ENCODE measurements at regions not wholly inside any gene's neighbourhood (a gene's known extent, or its start where the extent isn't known, plus 50 kb on each side); places are given as distances from the start of the nearest gene placed in this dataset.

DNA sequence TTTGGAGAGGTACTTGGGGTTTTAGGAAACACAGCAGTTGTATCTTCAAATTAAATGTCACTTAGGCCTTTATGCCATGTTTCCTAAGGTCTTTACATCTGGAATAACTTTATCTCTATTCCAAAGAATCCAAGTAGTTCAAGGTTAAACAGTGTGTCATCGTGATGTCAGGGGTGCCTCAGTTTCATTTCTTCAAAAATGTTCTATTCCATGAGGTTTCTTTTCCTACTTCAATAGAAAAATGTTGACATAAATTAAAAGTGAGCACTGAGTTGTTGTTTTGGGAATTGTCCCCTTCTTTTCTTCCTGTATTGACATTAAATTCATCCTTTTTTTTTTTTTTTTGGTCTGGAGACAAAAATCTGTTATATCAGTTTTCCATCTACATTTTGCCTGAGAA is 160.6 kb upstream of the C21orf91 start:
- no peak for DNase-seq (ENCODE audit: low spot score)

DNA sequence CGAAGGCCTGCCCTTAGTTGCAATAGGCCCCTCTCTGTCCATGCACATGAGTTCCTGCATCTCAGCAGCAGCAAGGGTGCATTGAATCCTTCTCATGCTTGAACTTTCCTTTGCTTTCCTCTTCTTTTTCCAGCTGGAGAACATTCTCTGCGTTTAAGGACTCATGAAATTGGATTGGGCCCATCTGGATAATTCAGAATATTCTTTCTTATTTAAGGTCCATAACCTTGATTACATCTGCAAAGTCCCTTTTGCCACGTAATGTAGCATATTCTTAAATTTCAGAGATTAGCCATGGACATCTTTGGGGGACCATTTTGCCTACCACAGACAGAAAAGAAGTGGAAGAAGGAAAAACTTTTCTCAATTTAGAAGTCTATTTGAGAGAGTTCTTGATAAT is 159.7 kb upstream of the C21orf91 start:
- DNase-seq (ENCODE audit: low spot score) = no peak

DNA sequence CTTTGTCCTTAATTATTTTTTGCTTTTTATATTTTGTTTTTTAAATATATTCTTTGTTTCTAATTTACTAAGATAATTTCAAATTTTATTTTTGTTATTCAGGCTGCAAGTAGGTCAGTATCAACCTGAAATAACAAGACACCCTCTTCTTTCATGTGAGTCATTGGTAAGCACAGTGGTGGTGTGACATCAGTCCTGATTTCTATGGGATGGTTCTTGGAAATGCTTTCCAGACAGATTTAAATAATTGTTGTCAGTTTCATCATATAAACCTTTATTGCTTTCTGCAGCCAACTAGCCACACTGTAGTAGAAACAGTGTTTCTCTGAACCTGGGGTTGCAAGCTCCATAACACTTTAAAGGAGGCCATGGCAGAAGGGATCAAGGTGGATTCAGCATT is 157.5 kb upstream of the C21orf91 start:
- DNase-seq (ENCODE audit: low spot score) = no peak

DNA sequence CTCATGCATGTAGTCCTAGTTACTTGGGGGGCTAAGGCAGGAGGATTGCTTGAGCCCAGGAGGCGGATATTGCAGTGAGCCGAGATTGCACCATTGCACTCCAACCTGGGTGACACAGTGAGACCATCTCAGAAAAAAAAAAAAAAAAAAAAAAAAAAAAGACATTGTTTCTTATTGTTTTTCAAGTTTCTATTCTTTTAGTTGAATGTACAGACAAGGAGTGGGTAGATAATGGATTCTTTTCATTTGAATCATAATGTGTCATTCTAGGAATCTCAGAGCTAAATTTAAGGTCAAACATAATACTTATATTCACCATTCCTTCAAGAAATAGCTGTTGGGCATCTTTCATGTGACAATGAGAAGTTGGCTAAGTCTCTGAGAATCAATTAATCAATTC is 157.0 kb upstream of the C21orf91 start:
- DNase-seq (ENCODE audit: low spot score) = no peak

DNA sequence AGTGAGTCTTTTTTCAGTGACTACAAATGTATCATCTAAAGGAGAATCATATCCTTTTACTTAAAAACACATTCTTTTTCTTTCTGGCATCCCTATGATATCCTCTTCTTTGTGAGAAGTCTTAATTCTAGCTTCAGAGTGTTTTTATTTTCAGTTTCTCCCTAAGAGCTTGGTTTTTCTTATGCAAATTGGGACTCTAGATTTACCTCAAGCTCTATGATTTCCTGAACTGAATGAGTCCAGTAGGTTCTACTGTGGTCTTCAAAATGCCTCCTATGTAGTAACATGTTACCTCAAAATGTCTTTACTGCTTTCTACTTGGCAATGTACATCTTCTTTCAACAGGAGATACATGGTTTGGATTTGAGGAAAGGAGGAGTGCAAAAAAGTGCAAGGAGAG is 148.2 kb upstream of the C21orf91 start:
- DNase-seq (ENCODE audit: low spot score) = no peak

DNA sequence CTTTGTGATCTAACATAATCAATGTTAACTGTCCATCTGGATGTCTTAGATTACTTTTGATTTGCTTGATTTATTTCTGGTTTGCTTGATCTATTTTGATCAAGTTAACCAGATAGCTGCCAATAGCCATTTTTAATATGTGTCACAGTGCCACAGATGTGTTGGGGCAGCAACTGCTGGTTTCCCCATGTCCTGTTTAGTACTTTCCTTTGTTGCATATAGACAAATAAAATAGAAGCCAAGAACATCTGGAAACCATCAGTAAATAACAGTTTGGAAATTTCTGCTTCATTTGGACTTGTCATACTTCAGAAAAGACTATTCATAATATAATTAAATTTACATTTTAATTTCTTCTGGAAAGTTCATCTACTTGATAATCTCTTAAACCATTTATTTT is 145.6 kb upstream of the C21orf91 start:
- no peak for DNase-seq (ENCODE audit: low spot score)

DNA sequence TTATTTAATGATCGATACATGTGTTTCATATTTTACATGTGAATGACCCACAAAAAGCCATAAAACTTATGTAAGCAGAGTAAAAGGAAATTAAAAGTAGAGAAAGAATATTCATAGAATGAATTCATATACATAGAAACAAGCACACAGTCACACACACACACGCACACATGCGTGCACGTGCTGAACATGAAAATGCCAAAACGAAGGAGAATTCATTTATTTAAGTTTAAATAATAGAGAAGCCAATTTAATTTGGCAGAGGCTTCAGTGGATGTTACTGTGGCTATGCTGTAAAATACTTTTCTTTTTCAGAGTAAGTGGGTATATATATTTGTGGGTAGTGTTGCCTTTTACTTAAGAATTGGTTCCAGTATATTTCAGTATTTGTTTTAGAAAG is 145.0 kb upstream of the C21orf91 start:
- no peak for DNase-seq (ENCODE audit: low spot score)

DNA sequence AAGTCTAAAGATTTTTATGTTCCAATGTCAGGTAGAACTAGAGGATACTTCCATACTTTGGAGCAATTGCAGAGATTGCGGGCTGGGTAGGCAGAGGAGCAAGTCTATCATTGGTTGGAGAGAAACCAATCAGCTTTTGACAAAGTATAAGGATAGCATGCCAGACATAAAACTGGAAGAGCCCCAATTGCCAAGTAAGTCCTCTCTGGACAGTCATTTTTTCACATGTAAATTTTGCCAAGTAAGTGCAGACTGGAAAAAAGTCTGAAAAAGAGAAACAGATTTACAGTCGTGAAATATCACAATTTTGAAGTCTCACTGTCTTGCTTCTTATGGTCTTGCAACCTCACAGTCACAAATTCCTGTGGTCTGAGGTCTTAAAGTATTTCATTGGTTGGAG is 131.4 kb upstream of the C21orf91 start:
- DNase-seq (ENCODE audit: low spot score) = no peak

DNA sequence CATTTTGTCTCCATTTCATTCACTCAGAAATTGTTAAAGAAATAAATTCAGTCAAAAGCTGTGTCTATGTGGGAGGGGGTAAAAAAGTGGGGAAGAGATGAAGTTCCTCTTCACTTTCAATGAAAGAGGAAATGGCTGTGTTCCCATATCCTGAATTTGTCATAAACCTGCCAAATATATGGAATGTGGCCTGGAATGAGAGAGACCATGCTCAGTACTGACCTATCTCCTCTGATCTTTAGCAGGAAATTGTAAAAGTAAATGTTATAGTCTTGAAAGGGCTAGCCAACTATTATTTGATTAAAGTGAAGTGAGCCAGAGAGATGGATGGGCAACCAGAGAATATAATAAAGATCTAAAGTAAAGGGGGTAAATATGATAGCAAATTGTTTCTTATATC is 130.3 kb upstream of the C21orf91 start:
- no peak for DNase-seq (ENCODE audit: low spot score)

DNA sequence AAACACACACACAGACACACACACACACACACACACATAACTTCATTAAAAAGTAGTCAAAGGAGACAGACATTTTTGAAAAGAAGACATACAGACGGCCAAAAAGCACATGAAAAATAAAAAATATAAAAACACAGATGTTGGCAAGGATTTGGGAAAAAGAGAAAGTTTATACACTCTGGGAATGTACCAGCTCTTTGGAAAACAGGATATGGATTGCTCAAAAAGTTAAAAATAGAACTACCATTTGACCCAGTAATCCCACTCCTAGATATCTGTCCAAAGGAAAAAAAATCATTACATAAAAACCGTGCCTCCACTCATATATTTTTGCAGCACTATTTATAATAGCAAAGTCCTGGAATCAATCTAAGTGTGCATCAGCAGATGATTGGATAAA is 128.4 kb upstream of the C21orf91 start:
- no peak for DNase-seq (ENCODE audit: low spot score)

DNA sequence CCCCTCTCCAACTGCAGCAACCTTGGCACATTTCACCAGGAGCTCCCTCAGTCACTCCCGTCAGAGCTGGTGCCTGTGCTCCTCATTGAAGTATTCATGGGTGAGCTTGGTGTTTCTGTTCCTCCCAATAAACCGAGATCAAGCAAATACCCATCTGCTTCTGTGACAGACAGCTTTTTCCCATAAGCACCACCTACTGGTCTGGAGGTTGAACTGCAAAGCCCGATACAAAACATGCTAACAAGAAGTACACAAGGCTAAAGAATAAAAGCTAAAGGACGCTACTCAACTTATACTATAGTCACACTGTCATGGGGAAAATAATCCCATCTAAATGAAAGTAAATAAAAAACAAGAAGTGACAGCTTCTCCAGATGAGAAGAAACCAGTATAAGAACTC is 111.9 kb upstream of the C21orf91 start:
- no peak for DNase-seq (ENCODE audit: low spot score)

DNA sequence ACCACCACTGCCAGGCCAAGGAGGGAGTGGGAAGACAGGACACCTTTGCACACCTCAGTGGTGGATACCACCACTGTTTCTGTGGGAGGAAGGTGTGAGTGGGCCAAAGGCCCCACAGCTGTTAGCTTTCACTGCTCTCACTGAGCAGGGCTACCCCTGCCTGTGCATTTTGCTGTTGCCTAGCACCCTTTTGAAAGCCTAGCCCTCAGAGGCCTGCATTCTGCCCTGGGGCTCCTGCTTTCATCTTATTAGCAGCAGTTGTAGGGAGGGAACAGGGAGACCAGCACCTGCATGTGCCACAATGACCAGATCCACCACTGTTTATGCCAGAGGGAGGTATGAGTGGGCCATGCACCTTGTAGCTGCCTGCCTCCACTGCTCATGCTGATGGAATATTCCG is 110.9 kb upstream of the C21orf91 start:
- DNase-seq (ENCODE audit: low spot score) = no peak

DNA sequence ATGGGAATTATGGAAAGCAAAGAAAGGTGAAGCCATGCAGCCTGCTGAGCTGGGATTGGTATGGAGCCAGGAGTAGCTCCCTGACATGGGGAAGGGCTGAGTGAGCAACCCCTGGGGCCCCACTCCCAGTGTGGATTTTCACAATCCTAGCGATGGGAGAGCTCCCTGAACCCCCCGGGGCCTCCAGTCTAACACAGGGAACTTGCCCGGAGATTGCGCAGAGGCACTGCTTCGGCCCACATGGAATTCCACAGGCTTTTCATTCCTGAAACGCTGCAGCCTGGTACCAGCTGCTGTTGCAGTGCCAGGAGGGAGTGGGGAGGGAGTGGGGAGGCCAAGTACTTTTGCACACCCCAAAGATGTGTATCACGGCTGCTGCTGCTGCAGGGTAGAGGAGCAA is 110.4 kb upstream of the C21orf91 start:
- DNase-seq (ENCODE audit: low spot score) = no peak

DNA sequence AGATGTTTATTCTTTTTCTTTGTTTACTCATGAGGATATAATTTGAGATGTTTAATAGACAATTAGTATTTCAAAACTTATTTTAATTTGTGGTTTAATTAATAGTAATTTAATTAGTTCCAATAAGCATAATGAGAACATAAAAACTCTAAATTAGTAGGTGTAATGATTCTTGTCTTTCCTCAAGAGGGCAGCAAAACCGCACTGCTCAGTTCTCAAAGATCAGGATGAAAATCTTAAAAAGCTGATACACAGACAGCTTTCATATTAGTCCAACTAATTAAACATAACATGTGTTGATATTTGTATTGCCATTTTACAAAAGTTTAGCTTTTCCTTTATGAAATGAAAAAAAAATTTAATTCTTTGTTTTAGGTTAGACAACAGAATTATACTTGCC is 106.7 kb upstream of the C21orf91 start:
- no peak for DNase-seq (ENCODE audit: low spot score)

DNA sequence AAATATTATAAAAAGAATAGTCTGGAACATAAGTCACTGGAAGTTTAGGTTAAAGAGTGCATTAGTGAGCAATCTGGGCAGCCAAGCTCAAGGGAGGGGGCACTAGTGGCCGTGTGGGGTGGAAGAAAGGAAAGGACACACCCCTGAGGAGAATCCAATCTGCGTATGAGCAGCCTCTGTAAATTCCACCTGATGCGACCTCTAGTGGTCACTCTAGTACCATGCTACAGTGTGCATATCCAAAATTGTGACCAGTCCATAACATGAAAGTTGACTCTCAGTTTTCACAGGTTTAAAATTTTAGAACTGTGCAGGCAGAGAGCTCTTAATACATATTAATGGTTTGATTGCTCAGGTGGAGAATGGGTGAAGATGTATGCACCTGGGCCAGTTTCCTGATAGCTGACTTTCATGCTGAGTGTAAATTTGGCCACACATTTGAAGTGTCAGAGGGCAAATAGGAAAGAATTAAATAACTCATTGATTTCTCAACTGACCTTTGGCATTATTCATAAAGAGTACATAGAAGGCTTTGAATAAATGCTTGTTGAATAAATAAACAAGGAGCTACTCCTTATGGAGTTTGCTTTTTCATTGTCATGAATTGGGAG is 105.9 kb upstream of the C21orf91 start:
- DNase-seq (ENCODE audit: low spot score) = peak; percentile 79

DNA sequence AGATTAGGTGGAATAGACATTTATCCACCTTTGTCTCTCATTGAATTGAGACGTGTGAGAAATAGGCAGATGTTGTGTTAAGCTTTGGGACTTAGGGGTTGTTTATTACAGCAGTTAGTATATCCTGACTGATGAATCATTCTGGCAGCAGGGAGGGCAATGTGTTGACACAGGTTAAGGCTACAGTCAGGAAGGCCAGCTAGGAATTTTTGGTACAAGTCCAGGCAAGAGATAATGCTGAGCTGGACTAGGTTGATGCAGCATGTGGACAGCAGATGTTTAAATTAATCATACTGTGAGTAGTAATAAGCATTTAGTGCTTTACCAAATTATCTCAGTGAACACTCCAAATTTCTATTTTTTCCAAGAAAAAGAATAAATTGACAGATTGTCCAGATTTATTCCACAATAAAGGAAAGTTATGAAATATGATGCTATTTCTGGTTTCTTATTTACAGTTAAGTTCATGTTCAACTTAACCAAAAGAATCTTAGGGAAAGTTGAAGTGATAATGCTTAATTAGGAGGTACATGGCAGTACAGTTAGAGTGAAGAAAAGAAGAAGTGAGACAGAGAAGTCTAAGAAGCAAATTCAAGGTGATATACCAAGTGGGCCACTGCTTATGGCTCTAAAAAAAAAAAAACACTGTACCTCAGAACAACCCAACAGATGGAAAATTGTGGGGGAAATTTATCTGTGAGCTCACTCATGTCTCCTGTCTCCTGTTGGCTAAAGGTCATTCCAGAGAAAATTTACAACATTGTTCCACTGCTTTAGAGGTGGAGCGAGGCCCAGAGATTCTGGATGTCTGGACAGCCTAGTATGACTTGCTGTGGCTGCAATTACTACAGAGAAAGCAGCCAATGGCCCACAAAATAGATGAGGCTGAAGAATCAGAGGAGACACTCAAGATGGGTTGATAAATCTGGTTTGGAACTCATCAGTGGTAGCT is 102.7 kb upstream of the C21orf91 start:
- no peak for DNase-seq (ENCODE audit: low spot score)

DNA sequence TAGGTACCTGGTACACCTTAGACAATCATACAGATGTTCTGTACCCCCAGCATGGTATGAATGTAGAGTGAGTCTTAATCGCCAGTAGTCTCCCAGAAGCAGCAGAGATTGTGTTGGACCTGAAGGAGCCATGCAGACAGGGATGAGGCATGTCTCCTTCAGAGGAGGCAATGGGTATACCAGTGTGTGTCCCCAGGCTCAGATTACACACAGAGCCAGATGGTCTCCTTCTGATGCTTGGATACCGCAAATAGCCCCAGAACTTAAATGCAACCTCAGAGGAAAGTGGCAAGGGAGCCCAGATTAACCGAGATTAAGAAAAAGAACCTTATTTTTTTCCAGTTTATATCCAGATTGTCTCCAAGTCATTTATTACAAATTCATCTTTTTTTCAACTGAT is 96.8 kb upstream of the C21orf91 start:
- DNase-seq (ENCODE audit: low spot score) = no peak

DNA sequence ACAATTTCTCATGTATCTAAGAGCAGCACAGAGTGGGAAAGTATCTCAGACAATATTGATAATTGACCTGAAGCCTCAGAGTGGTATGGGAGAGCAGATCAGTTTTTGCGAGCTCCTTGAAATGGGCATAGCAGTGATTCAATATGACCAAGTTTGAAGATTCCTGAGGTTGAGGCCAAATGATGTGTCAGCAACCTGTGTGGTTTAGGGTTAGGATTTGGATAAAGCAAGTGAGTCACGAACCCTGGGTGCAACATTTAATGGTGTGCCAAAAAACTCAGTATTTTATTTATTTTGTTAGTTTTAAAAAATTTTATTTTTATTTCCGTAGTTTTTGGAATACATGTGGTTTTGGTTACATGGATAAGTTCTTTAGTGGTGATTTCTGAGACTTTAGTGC is 92.5 kb upstream of the C21orf91 start:
- DNase-seq (ENCODE audit: low spot score) = no peak

DNA sequence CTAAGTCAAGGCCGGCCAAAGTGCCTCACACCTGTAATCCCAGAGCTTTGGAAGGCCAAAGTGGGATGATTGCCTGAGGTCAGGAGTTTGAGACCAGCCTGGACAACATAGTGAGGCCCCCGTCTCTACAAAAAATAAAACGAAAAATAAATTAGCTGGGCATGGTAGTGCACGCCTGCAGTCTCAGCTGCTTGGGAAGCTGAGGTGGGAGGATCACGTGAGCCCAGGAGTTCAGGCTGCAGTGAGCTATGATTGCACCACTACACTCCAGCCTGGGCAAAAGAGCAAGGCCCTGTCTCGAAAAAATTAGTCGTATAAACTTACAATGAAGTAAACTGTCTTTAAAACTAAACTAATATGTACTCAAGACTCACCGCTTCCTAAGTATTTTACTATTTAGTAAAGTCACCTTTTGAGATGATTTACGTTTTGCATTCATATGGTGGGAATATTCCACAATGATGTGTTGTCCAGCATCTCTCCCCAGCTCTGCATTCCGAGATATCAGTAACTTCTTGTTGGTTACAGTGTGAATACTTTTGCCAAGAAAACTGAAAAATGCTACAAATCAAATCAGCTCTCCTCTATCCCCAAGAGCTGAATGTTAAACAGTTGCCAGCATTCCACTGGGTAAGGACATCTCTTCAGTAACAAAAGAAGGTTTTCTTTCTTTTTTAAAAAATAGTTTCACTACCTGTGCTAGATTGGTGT is 84.9 kb upstream of the C21orf91 start:
- no peak for DNase-seq (ENCODE audit: low spot score)

DNA sequence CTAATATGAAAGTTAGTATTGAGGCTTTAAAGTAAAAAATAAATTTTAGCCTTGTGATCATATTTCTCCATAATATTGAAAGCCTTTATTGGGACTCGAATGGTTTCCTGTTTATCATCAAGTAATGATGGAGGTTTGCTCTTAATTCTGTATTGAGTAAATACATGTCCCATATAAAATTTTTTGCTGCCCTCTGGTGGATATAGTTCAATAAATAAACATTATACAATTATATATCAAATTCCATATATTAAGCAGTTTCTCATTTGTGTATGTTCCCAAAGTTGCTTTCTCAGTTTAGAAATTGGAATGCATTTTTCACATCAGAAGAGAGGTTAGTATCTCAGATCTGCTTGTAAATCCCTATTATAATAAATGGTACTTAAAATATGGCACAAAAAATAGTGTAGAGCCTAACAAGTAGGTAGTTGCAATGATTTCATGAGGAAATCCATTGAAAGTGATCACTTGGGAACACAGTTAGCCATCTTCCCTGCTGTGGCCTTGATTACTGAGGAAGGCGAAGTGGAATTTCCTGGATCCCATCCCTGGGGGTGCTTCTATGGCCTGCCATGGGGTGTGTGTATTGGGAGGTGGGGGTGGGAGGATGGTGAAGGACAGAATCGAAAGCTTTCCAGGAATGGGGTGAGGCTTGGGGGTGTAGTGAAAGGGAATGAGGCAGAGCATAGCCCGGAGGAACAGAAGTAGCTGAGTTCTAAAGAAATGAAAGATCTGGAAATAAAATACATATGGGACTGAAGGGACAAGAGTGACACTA is 84.1 kb upstream of the C21orf91 start:
- DNase-seq (ENCODE audit: low spot score) = peak; percentile 14

DNA sequence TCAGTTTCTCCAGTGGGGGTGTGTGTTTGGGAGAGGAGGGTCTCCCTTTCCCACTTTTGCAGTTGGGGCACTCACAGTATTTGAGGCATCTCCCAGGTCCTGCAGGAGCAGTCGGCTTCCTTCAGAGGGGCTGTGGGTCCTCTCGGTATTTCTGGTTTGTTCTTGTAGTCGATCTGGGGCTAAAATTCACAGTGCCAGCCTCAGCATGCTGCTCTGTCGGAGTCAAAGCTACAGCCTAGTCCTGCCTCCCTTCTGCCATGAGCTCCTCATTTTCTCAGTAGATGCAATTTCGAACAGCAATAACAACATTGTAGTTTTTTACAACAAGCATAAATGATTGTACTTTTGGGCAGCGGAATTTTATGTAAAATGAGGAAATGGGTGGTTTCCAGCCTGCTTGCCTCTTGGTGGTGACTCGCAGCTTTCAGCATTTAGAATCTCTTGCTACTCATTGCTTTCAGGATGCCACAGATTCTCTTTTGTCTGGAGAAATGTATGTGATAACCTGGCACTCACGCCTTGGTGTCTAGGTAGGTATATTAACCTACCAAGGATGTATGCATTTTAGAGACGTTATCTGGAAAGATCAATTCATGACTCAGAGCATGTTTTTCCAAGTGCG is 82.4 kb upstream of the C21orf91 start:
- no peak for DNase-seq (ENCODE audit: low spot score)

DNA sequence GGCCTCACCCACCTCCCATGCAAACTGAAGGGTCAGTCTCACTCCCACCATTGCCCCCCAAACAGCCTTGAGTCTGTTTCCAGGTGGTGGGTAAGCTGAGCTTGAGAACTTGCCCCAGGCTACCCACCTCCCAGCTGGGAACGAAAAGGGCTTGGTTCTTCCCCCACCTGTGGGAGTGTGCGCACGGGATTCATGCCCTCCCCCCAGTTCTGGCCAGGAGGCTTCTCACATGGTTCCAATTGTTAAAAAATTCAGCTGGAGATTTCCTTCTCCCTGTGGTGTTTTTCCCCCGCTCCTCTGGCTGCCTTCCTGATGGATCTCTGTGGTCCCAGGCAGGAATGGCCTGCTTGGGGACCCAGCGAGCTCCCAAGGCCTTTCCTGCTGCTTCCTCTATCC is 81.8 kb upstream of the C21orf91 start:
- no peak for DNase-seq (ENCODE audit: low spot score)

All from iPS-NIHi11 (cell line).